HEK293 (cell line): ENCODE measurements at regions not wholly inside any gene's neighbourhood (a gene's known extent, or its start where the extent isn't known, plus 50 kb on each side); places are given as distances from the start of the nearest gene placed in this dataset.

Experiments used
- KLF1 ChIP-seq: fragments of 450-650 bp; formaldehyde crosslinking; IDR thresholded peaks from 2 replicates; pipeline ENCODE4 v1.5.1; 2016; ENCODE audit warnings: missing biosample characterization, missing genetic modification characterization
- ZBTB7A ChIP-seq: fragments of 450-650 bp; formaldehyde crosslinking; IDR thresholded peaks from 2 replicates; pipeline ENCODE4 v1.5.1; 2016; ENCODE audit warnings: low read depth, missing biosample characterization, missing genetic modification characterization
- ZNF2 ChIP-seq: fragments of 450-650 bp; formaldehyde crosslinking; IDR thresholded peaks from 2 replicates; pipeline ENCODE4 v1.5.1; 2016; ENCODE audit warnings: missing biosample characterization, missing genetic modification characterization
- ZNF670 ChIP-seq: fragments of 450-650 bp; formaldehyde crosslinking; IDR thresholded peaks from 2 replicates; pipeline ENCODE4 v1.5.1; 2016; ENCODE audit warnings: missing biosample characterization, missing genetic modification characterization, low read depth
- ZNF776 ChIP-seq: fragments of 450-650 bp; formaldehyde crosslinking; IDR thresholded peaks from 2 replicates; pipeline ENCODE4 v1.5.0; 2017; ENCODE audit warnings: missing biosample characterization, missing genetic modification characterization, borderline replicate concordance
- TF ChIP-seq, protein P1 (sequence below): fragments of 450-650 bp; formaldehyde crosslinking; IDR thresholded peaks from 2 replicates; pipeline ENCODE4 v1.5.1; 2016; ENCODE audit warnings: missing biosample characterization, missing genetic modification characterization
- TF ChIP-seq, protein P2 (sequence below): sonication (generic); formaldehyde crosslinking; IDR thresholded peaks from 2 replicates; pipeline ENCODE4 v1.8.1; 2022; ENCODE audit warnings: mild to moderate bottlenecking, moderate library complexity, missing genetic modification reagents

DNA sequence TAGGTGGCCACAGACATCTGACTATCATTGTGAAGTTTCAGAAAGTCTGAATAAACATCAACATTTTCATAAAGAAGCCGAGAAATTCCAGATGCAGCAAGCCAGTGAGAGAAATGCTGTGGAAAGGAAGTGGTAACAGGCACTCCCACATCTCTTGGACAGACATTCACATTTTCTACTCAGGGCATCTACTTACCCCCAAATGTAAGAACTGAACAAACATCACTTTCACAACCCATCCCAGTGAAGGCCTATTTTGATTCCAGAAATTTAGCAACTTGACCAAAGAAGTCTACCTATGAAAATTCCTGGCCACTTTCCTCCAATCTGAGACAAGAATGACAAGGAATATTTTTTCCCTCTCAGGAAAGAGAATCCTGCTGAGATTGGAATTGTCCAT lies 224.8 kb upstream of the DCBLD2 start:
- TF ChIP-seq ZNF776 (tag by site-specific recombination) (no peak), KLF1 (tag by site-specific recombination) (no peak), ZNF2 (tag by site-specific recombination) (no peak), ZNF670 (no peak), ZBTB7A (tag by site-specific recombination) (no peak)
- TF ChIP-seq, protein P1, sequence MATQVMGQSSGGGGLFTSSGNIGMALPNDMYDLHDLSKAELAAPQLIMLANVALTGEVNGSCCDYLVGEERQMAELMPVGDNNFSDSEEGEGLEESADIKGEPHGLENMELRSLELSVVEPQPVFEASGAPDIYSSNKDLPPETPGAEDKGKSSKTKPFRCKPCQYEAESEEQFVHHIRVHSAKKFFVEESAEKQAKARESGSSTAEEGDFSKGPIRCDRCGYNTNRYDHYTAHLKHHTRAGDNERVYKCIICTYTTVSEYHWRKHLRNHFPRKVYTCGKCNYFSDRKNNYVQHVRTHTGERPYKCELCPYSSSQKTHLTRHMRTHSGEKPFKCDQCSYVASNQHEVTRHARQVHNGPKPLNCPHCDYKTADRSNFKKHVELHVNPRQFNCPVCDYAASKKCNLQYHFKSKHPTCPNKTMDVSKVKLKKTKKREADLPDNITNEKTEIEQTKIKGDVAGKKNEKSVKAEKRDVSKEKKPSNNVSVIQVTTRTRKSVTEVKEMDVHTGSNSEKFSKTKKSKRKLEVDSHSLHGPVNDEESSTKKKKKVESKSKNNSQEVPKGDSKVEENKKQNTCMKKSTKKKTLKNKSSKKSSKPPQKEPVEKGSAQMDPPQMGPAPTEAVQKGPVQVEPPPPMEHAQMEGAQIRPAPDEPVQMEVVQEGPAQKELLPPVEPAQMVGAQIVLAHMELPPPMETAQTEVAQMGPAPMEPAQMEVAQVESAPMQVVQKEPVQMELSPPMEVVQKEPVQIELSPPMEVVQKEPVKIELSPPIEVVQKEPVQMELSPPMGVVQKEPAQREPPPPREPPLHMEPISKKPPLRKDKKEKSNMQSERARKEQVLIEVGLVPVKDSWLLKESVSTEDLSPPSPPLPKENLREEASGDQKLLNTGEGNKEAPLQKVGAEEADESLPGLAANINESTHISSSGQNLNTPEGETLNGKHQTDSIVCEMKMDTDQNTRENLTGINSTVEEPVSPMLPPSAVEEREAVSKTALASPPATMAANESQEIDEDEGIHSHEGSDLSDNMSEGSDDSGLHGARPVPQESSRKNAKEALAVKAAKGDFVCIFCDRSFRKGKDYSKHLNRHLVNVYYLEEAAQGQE (tag by site-specific recombination) = no peak
- TF ChIP-seq, protein P2, sequence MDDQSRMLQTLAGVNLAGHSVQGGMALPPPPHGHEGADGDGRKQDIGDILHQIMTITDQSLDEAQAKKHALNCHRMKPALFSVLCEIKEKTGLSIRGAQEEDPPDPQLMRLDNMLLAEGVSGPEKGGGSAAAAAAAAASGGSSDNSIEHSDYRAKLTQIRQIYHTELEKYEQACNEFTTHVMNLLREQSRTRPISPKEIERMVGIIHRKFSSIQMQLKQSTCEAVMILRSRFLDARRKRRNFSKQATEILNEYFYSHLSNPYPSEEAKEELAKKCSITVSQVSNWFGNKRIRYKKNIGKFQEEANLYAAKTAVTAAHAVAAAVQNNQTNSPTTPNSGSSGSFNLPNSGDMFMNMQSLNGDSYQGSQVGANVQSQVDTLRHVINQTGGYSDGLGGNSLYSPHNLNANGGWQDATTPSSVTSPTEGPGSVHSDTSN (CRISPR knock-in tag) = no peak
